HepG2 (cell line): ENCODE measurements at regions not wholly inside any gene's neighbourhood (a gene's known extent, or its start where the extent isn't known, plus 50 kb on each side); places are given as distances from the start of the nearest gene placed in this dataset.

Source experiments
- ATAC-seq: fragments of 200-7000 bp; cut with Tn5 transposase; 3 replicates; pipeline ENCODE4 v1.9.1; 2020; ENCODE audit warnings: mild to moderate bottlenecking, moderate library complexity
- BruUV-seq: library from RNA; stranded (reverse); fragments of 400-500 nt; replicated peaks from 2 replicates; lab custom pipeline; 2021; lab: Mats Ljungman, UMichigan
- CTCF ChIA-PET: fragments of 300-600 bp; formaldehyde crosslinking; extraction: SDS; loops from one replicate; lab custom pipeline; 2021; ENCODE audit warnings: low total read pairs, inconsistent platforms, low intra/inter-chr PET ratio; lab: Yijun Ruan, JAX
- POLR2A ChIA-PET: fragments of 350-600 bp; sonication (Branson Sonifier 250); formaldehyde crosslinking; loops from one replicate; lab custom pipeline; 2020; ENCODE audit warnings: antibody characterized with exemption, inconsistent platforms; lab: Yijun Ruan, JAX
- DNase-seq: peaks from one replicate; pipeline ENCODE4 v3.0.0-alpha.2; 2015; ENCODE audit warnings: low spot score
- FAIRE-seq: peaks from 3 replicates; lab custom pipeline; 2011; peaks lifted over from hg19 to GRCh38; lab: Jason Lieb, UNC
- H2AFZ ChIP-seq: one replicate; pipeline ENCODE4 v1.6.1; 2011; ENCODE audit warnings: low read length, inconsistent platforms
- H3K27ac ChIP-seq: fragments of 300-600 bp; 3 replicates; pipeline ENCODE4 v1.8.0; 2011; ENCODE audit warnings: mixed run types, mild to moderate bottlenecking, mixed read lengths, low read length, inconsistent platforms; ENCODE audit not compliant: insufficient read depth; ENCODE audit errors: extremely low read length
- H3K27me3 ChIP-seq, 2 experiments: fragments of 200-600 bp in 1 of 2; 2 replicates in 1 of 2; 3 replicates in 1 of 2; pipeline versions ENCODE4 v1.6.0 to v1.8.0; 2011; ENCODE audit warnings: low read length in 2 of 2, mild to moderate bottlenecking in 2 of 2, moderate library complexity in 2 of 2, inconsistent platforms in 1 of 2; ENCODE audit not compliant: insufficient read depth in 2 of 2, control insufficient read depth in 1 of 2
- H3K36me3 ChIP-seq, 2 experiments: fragments of 200-600 bp in 1 of 2; replicated peaks in 1 of 2; 2 replicates in 1 of 2; 3 replicates in 1 of 2; pipeline versions ENCODE4 v1.5.1 to v1.8.0; 2011; ENCODE audit warnings: low read length in 2 of 2, inconsistent platforms in 1 of 2; ENCODE audit not compliant: insufficient read depth in 2 of 2, control insufficient read depth in 1 of 2
- H3K4me1 ChIP-seq: 2 replicates; pipeline ENCODE4 v1.5.1; 2012; ENCODE audit warnings: low read length, inconsistent platforms; ENCODE audit not compliant: insufficient read depth
- H3K4me2 ChIP-seq: 2 replicates; pipeline ENCODE4 v1.6.0; 2011; ENCODE audit warnings: low read depth, low read length, inconsistent platforms
- H3K4me3 ChIP-seq, 3 experiments: fragments of 200-600 bp in 1 of 3; sonication (generic), shearing (Covaris generic) in 1 of 3; replicated peaks in 1 of 3; 2 replicates each; pipeline ENCODE4 v1.5.1; 2011 to 2016; ENCODE audit warnings: low read length in 3 of 3, inconsistent platforms in 2 of 3, low read depth in 2 of 3, mild to moderate bottlenecking in 2 of 3, control low read depth in 1 of 3, mixed read lengths in 1 of 3; ENCODE audit not compliant: insufficient read depth in 1 of 3
- H3K79me2 ChIP-seq: one replicate; pipeline ENCODE4 v1.6.1; 2011; ENCODE audit warnings: low read length, inconsistent platforms; ENCODE audit not compliant: insufficient read depth
- H3K9ac ChIP-seq: 2 replicates; pipeline ENCODE4 v1.6.0; 2011; ENCODE audit warnings: mild to moderate bottlenecking, low read depth, low read length, inconsistent platforms; ENCODE audit not compliant: insufficient read depth
- H3K9me3 ChIP-seq: 2 replicates; pipeline ENCODE4 v1.5.1; 2012; ENCODE audit warnings: mild to moderate bottlenecking, low read length
- H4K20me1 ChIP-seq: 2 replicates; pipeline ENCODE4 v1.6.0; 2011; ENCODE audit warnings: inconsistent platforms, mild to moderate bottlenecking, low read length, moderate library complexity; ENCODE audit not compliant: insufficient read depth
- KDM2A ChIP-seq: sonication (generic); formaldehyde crosslinking; IDR thresholded peaks from 2 replicates; pipeline ENCODE4 v1.4.0; 2020; ENCODE audit warnings: low read depth, missing genetic modification reagents, borderline replicate concordance
- KDM6A ChIP-seq: IDR thresholded peaks from 2 replicates; pipeline ENCODE4 v1.6.1; 2016; ENCODE audit warnings: low read depth
- MAFF ChIP-seq: IDR thresholded peaks from 2 replicates; pipeline ENCODE4 v1.6.1; 2011; ENCODE audit warnings: low read depth, low read length, improper control_type of control experiment
- MAFK ChIP-seq, 2 experiments: IDR thresholded peaks in 1 of 2; conservative IDR thresholded peaks in 1 of 2; 2 replicates each; pipeline ENCODE4 v1.6.1; 2011; ENCODE audit warnings: improper control_type of control experiment in 2 of 2, low read length in 2 of 2
- MED13 ChIP-seq: sonication (generic); formaldehyde crosslinking; IDR thresholded peaks from 2 replicates; pipeline ENCODE4 v1.5.0; 2020; ENCODE audit warnings: missing genetic modification reagents
- NONO ChIP-seq, 2 experiments: fragments of 450-650 bp in 1 of 2; sonication (generic) in 1 of 2; formaldehyde crosslinking in 1 of 2; IDR thresholded peaks in 1 of 2; conservative IDR thresholded peaks in 1 of 2; 2 replicates each; pipeline versions ENCODE4 v1.6.1 to v1.8.0; 2017 to 2022; ENCODE audit warnings: mild to moderate bottlenecking in 1 of 2, missing genetic modification reagents in 1 of 2, moderate library complexity in 1 of 2
- SIX1 ChIP-seq: sonication (generic); formaldehyde crosslinking; IDR thresholded peaks from 2 replicates; pipeline ENCODE4 v1.4.0; 2020; ENCODE audit warnings: missing genetic modification reagents, borderline replicate concordance
- ZBTB42 ChIP-seq: sonication (generic); formaldehyde crosslinking; IDR thresholded peaks from 2 replicates; pipeline ENCODE4 v1.5.0; 2020; ENCODE audit warnings: mild to moderate bottlenecking, missing genetic modification reagents
- ZEB1 ChIP-seq: IDR thresholded peaks from 2 replicates; pipeline ENCODE4 v1.6.1; 2012; ENCODE audit warnings: mild to moderate bottlenecking, low read depth, inconsistent platforms; ENCODE audit not compliant: insufficient replicate concordance
- ZNF143 ChIP-seq: sonication (generic); formaldehyde crosslinking; IDR thresholded peaks from 2 replicates; pipeline ENCODE4 v1.4.0; 2020; ENCODE audit warnings: missing genetic modification reagents
- ZNF331 ChIP-seq: sonication (generic); formaldehyde crosslinking; IDR thresholded peaks from 2 replicates; pipeline ENCODE4 v1.4.0; 2020; ENCODE audit warnings: missing genetic modification reagents
- ZNF709 ChIP-seq: sonication (generic); formaldehyde crosslinking; IDR thresholded peaks from 2 replicates; pipeline ENCODE4 v1.5.0; 2020; ENCODE audit warnings: mild to moderate bottlenecking, missing genetic modification reagents
- ZNF83 ChIP-seq: sonication (generic); formaldehyde crosslinking; IDR thresholded peaks from 2 replicates; pipeline ENCODE4 v1.4.0; 2020; ENCODE audit warnings: missing genetic modification reagents, mild to moderate bottlenecking, borderline replicate concordance
- ZSCAN30 ChIP-seq: sonication (generic); formaldehyde crosslinking; IDR thresholded peaks from 2 replicates; pipeline ENCODE4 v1.5.0; 2020; ENCODE audit warnings: mild to moderate bottlenecking, missing genetic modification reagents
- WGBS: methylation state at CpG from one replicate; pipeline ENCODE4 v1.1.6; 2017; ENCODE audit warnings: low lambda C conversion rate; 5-methylcytosine and 5-hydroxymethylcytosine counted together
- in situ Hi-C: cut with HindIII; loops from 2 replicates; pipeline ENCODE4 v1.10.0; 2017; ENCODE audit warnings: low pct_unique_long_range_greater_than_20kb; ENCODE audit not compliant: extremely low pct_ligation_motif_present
- intact Hi-C: fragments of 100-400 bp; cut with micrococcal nuclease; formaldehyde crosslinking; loops from one replicate; pipeline ENCODE4 v1.10.0; 2022; ENCODE audit not compliant: unreplicated experiment
- TF ChIP-seq, protein P1 (sequence below): IDR thresholded peaks from 2 replicates; pipeline ENCODE4 v1.6.1; 2016
- TF ChIP-seq, protein P2 (sequence below): sonication (generic); formaldehyde crosslinking; IDR thresholded peaks from 2 replicates; pipeline ENCODE4 v1.4.0; 2020; ENCODE audit warnings: missing genetic modification reagents, low read depth, mild to moderate bottlenecking, borderline replicate concordance
- TF ChIP-seq, protein P3 (sequence below): sonication (generic); formaldehyde crosslinking; IDR thresholded peaks from 2 replicates; pipeline ENCODE4 v1.4.0; 2020; ENCODE audit warnings: missing genetic modification reagents
- TF ChIP-seq, protein P4 (sequence below): sonication (generic); formaldehyde crosslinking; IDR thresholded peaks from 2 replicates; pipeline ENCODE4 v1.5.0; 2020; ENCODE audit warnings: missing genetic modification reagents, mild to moderate bottlenecking, borderline replicate concordance

DNA sequence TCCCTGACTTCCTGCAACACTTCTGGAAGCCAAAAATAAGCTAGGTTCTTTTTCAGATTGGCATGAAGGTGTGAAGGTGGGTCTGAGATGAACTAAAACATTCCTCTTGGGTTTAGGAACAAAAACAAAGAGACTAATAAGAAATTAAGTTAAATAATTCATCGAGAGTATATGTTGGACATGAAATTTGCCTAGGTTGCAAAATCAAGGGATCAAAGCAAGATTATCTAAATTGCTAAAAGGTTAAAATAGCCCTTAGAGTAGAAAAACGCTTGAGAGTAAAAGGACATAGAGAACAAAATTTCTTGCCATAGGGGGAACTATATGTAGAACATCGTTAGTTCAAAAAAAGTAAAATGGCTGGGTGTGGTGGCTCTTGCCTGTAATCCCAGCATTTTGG, 845.9 kb upstream of the NXPH2 start:
- intact Hi-C loops = no loop called here
- FAIRE-seq (no peak), DNase-seq (no peak), ATAC-seq (no peak)
- H3K27me3 ChIP-seq = no peaks in the 10 kb centered on the region
- H3K79me2 ChIP-seq = no peaks in the 10 kb centered on the region
- H3K27ac ChIP-seq = no peak overlapping the region
- in situ Hi-C loops = no loop called here
- H2AFZ ChIP-seq = no peak overlapping the region
- H3K4me2 ChIP-seq = no peak overlapping the region
- no peaks in the 10 kb centered on the region for H4K20me1 ChIP-seq
- H3K9me3 ChIP-seq = 0 out of 2 replicates have a peak, but pooled peaks cover under 1% of the 10 kb centered on the region
- TF ChIP-seq MAFF = peak; percentile 85
- no peak for TF ChIP-seq NONO (IDR thresholded peaks at IDR 0.05)
- no peak for TF ChIP-seq NONO (CRISPR knock-in tag; conservative IDR thresholded peaks at IDR 0.05)
- peak; percentile 83 to 92 for TF ChIP-seq MAFK (conservative IDR thresholded peaks at IDR 0.05 in 1 of 2, IDR thresholded peaks at IDR 0.05 in 1 of 2; ENCODE audit: low read length in 2 of 2)
- TF ChIP-seq, protein P1, sequence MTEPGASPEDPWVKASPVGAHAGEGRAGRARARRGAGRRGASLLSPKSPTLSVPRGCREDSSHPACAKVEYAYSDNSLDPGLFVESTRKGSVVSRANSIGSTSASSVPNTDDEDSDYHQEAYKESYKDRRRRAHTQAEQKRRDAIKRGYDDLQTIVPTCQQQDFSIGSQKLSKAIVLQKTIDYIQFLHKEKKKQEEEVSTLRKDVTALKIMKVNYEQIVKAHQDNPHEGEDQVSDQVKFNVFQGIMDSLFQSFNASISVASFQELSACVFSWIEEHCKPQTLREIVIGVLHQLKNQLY (CRISPR knock-in tag) = no peak
- BruUV-seq = no TSS peak
- no peak overlapping the region for H3K4me3 ChIP-seq
- WGBS = 5% methylated on average over 3 of the region's 3 CpGs
- ChIA-PET CTCF (no interaction called here), POLR2A (no interaction called here)
- H3K4me1 ChIP-seq = no peaks in the 10 kb centered on the region
- H3K9ac ChIP-seq = no peak overlapping the region
- no peaks in the 10 kb centered on the region for H3K36me3 ChIP-seq

DNA sequence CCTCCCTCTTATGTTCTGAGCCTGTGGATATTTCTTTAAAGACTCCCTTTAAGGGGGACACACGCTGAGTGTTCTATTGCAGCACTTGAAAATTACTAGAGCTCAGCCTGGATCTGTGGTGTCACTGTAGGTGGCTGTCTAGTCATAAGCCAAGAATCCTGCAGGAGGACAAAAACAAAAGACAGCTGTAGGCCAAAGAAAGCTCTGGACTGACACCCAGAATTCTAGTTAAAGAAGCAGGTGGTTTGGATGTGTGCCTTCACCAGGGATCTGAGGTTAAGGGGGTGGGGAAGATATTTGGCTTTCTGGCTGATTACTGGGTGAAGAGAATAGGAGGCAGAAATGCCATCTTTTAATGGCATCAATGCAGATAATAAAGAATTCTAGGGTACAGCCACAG, 842.5 kb upstream of the NXPH2 start:
- H3K27me3 ChIP-seq = no peaks in the 10 kb centered on the region
- 3% methylated on average over 1 of the region's 1 CpG for WGBS
- TF ChIP-seq, protein P2, sequence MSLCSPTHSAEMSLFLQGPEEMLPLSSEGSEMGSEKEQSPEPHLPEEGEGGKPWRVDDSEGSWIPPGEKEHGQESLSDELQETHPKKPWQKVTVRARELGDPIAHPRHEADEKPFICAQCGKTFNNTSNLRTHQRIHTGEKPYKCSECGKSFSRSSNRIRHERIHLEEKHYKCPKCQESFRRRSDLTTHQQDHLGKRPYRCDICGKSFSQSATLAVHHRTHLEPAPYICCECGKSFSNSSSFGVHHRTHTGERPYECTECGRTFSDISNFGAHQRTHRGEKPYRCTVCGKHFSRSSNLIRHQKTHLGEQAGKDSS (CRISPR knock-in tag) = no peak
- TF ChIP-seq KDM2A (CRISPR knock-in tag) (no peak), ZSCAN30 (CRISPR knock-in tag) (no peak), ZNF143 (CRISPR knock-in tag) (no peak), ZEB1 (no peak), ZNF331 (CRISPR knock-in tag) (no peak), ZBTB42 (no peak), KDM6A (no peak), ZNF709 (no peak), SIX1 (CRISPR knock-in tag) (no peak), MED13 (CRISPR knock-in tag) (no peak), ZNF83 (CRISPR knock-in tag) (no peak)
- TF ChIP-seq, protein P3, sequence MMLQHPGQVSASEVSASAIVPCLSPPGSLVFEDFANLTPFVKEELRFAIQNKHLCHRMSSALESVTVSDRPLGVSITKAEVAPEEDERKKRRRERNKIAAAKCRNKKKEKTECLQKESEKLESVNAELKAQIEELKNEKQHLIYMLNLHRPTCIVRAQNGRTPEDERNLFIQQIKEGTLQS (CRISPR knock-in tag) = no peak
- TF ChIP-seq, protein P4, sequence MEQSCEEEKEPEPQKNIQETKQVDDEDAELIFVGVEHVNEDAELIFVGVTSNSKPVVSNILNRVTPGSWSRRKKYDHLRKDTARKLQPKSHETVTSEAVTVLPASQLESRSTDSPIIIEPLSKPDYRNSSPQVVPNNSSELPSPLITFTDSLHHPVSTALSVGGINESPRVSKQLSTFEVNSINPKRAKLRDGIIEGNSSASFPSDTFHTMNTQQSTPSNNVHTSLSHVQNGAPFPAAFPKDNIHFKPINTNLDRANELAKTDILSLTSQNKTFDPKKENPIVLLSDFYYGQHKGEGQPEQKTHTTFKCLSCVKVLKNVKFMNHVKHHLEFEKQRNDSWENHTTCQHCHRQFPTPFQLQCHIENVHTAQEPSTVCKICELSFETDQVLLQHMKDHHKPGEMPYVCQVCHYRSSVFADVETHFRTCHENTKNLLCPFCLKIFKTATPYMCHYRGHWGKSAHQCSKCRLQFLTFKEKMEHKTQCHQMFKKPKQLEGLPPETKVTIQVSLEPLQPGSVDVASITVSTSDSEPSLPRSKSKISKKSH = no peak
- TF ChIP-seq, all 625 proteins: peak for 0
- DNase-seq (no peak), ATAC-seq (no peak), FAIRE-seq (no peak)
- H4K20me1 ChIP-seq = no peaks in the 10 kb centered on the region
- no peak overlapping the region for H3K9ac ChIP-seq
- no peaks in the 10 kb centered on the region for H3K79me2 ChIP-seq
- CTCF ChIA-PET = no interaction called here
- intact Hi-C loops (no loop called here), in situ Hi-C loops (no loop called here)
- no peaks in the 10 kb centered on the region for H3K4me1 ChIP-seq
- no peaks in the 10 kb centered on the region for H3K36me3 ChIP-seq
- no peak overlapping the region for H3K27ac ChIP-seq
- H2AFZ ChIP-seq = no peak overlapping the region
- H3K4me2 ChIP-seq = no peak overlapping the region
- POLR2A ChIA-PET = no interaction called here
- 0 out of 2 replicates have a peak, but pooled peaks cover 7% of the 10 kb centered on the region for H3K9me3 ChIP-seq
- no peak overlapping the region for H3K4me3 ChIP-seq
- BruUV-seq = no TSS peak
